ENCODE measurements at regions not wholly inside any gene's neighbourhood (a gene's known extent, or its start where the extent isn't known, plus 50 kb on each side); places are given as distances from the start of the nearest gene placed in this dataset.

GRCh38 chr5:82336959-82337351, 58.8 kb upstream of the RPS23 start:
- H3K9me3 ChIP-seq (ENCODE audit: insufficient read depth, low read length, severe bottlenecking), result no peaks in the 10 kb centered on the region
- peaks cover 11% of the 10 kb centered on the region for H3K79me2 ChIP-seq (ENCODE audit: insufficient read depth, low read length)
- no peak for TF ChIP-seq EZH2 (IDR thresholded peaks at IDR 0.05; ENCODE audit: borderline replicate concordance, low read depth, low read length, severe bottlenecking)
- no peak for TF ChIP-seq CTCF (IDR thresholded peaks at IDR 0.05; ENCODE audit: borderline replicate concordance, extremely low read depth, low read length, poor library complexity, severe bottlenecking)
- no peak overlapping the region for H3K4me3 ChIP-seq (ENCODE audit: low read depth in 1 of 2, low read length in 2 of 2)
- H4K20me1 ChIP-seq (ENCODE audit: insufficient read depth, low read length), result no peaks in the 10 kb centered on the region
- peaks cover 63% of the 10 kb centered on the region for H3K4me1 ChIP-seq (ENCODE audit: insufficient read depth, low read length)
- H3K27ac ChIP-seq (ENCODE audit: low read length), result peak overlapping the region; percentile 48; the same call in 1 of the 2 replicates
- H3K27me3 ChIP-seq (ENCODE audit: insufficient read depth, low read length, poor library complexity), result no peaks in the 10 kb centered on the region
- no peak overlapping the region for H2AFZ ChIP-seq (ENCODE audit: low read depth, low read length)
- ATAC-seq (ENCODE audit: insufficient read depth, low read depth), result no peak
- DNase-seq, result no peak
- no peaks in the 10 kb centered on the region for H3K36me3 ChIP-seq (ENCODE audit: insufficient read depth, low read length)
- H3K4me2 ChIP-seq (ENCODE audit: insufficient read depth, low read length), result no peak overlapping the region
- no peak overlapping the region for H3K9ac ChIP-seq (ENCODE audit: low read depth, low read length)

- Histone ChIP-seq H3K4me3 (ENCODE audit: low read depth in 1 of 2, low read length in 2 of 2) (no peak overlapping the region), H3K9me3 (ENCODE audit: insufficient read depth, low read length, severe bottlenecking) (no peaks in the 10 kb centered on the region), H3K4me1 (ENCODE audit: insufficient read depth, low read length) (peaks cover 63% of the 10 kb centered on the region), H3K4me2 (ENCODE audit: insufficient read depth, low read length) (no peak overlapping the region), H3K27ac (ENCODE audit: low read length) (peak overlapping the region; percentile 64), H2AFZ (ENCODE audit: low read depth, low read length) (0 out of 2 replicates have a peak overlapping the region, but pooled peaks have one; percentile 41), H4K20me1 (ENCODE audit: insufficient read depth, low read length) (no peaks in the 10 kb centered on the region), H3K79me2 (ENCODE audit: insufficient read depth, low read length) (peaks cover 8% of the 10 kb centered on the region), H3K27me3 (ENCODE audit: insufficient read depth, low read length, poor library complexity) (no peaks in the 10 kb centered on the region), H3K36me3 (ENCODE audit: insufficient read depth, low read length) (no peaks in the 10 kb centered on the region), H3K9ac (ENCODE audit: low read depth, low read length) (no peak overlapping the region)
- DNase-seq (no peak), ATAC-seq (ENCODE audit: insufficient read depth, low read depth) (no peak)
- no peak for TF ChIP-seq EZH2 (IDR thresholded peaks at IDR 0.05; ENCODE audit: borderline replicate concordance, low read depth, low read length, severe bottlenecking)
- no peak for TF ChIP-seq CTCF (IDR thresholded peaks at IDR 0.05; ENCODE audit: borderline replicate concordance, extremely low read depth, low read length, poor library complexity, severe bottlenecking)
Observed at GRCh38 chr5:82336226-82336958, 58.2 kb upstream of the RPS23 start.

- Histone ChIP-seq H3K4me3 (ENCODE audit: low read depth in 1 of 2, low read length in 2 of 2) (no peak overlapping the region), H3K9me3 (ENCODE audit: insufficient read depth, low read length, severe bottlenecking) (no peaks in the 10 kb centered on the region), H4K20me1 (ENCODE audit: insufficient read depth, low read length) (no peaks in the 10 kb centered on the region), H2AFZ (ENCODE audit: low read depth, low read length) (no peak overlapping the region), H3K36me3 (ENCODE audit: insufficient read depth, low read length) (no peaks in the 10 kb centered on the region), H3K27ac (ENCODE audit: low read length) (peak overlapping the region; percentile 64), H3K27me3 (ENCODE audit: insufficient read depth, low read length, poor library complexity) (no peaks in the 10 kb centered on the region), H3K4me2 (ENCODE audit: insufficient read depth, low read length) (no peak overlapping the region), H3K9ac (ENCODE audit: low read depth, low read length) (no peak overlapping the region), H3K4me1 (ENCODE audit: insufficient read depth, low read length) (peaks cover 63% of the 10 kb centered on the region), H3K79me2 (ENCODE audit: insufficient read depth, low read length) (peaks cover 8% of the 10 kb centered on the region)
- TF ChIP-seq EZH2 (IDR thresholded peaks at IDR 0.05; ENCODE audit: borderline replicate concordance, low read depth, low read length, severe bottlenecking) (no peak), CTCF (IDR thresholded peaks at IDR 0.05; ENCODE audit: borderline replicate concordance, extremely low read depth, low read length, poor library complexity, severe bottlenecking) (no peak)
- DNase-seq (no peak), ATAC-seq (ENCODE audit: insufficient read depth, low read depth) (no peak)
Observed at GRCh38 chr5:82335806-82336205, 57.7 kb upstream of the RPS23 start.

All from DND-41 (cell line).